GM18499 (cell line): ENCODE measurements at regions not wholly inside any gene's neighbourhood (a gene's known extent, or its start where the extent isn't known, plus 50 kb on each side); places are given as distances from the start of the nearest gene placed in this dataset.

Experiments used
- ATAC-seq: cut with Tn5 transposase; IDR thresholded peaks from one replicate; pipeline ENCODE4 v1.9.1; 2021; ENCODE audit warnings: moderate number of reproducible peaks; ENCODE audit not compliant: insufficient read depth, unreplicated experiment

GRCh38 chr9:109910671-109911518 lies 130.9 kb downstream of the PALM2AKAP2 start:
- ATAC-seq, result no peak

- ATAC-seq, result no peak
These were observed 132.1 kb downstream of the PALM2AKAP2 start for GRCh38 chr9:109912082-109912582.

GRCh38 chr9:109912726-109913460 lies 132.9 kb downstream of the PALM2AKAP2 start:
- ATAC-seq, result no peak

- no peak for ATAC-seq
These were observed 133.4 kb downstream of the PALM2AKAP2 start for GRCh38 chr9:109913461-109913810.

- no peak for ATAC-seq
These were observed 134.5 kb downstream of the PALM2AKAP2 start for GRCh38 chr9:109914280-109915027.

- no peak for ATAC-seq
These were observed 136.3 kb downstream of the PALM2AKAP2 start for GRCh38 chr9:109916316-109916715.

- ATAC-seq, result peak; percentile 64
These were observed 138.6 kb downstream of the PALM2AKAP2 start for GRCh38 chr9:109918339-109919163.

- no peak for ATAC-seq
These were observed 139.9 kb downstream of the PALM2AKAP2 start for GRCh38 chr9:109919736-109920408.

- no peak for ATAC-seq
These were observed 142.8 kb downstream of the PALM2AKAP2 start for GRCh38 chr9:109922617-109923470.

- no peak for ATAC-seq
These were observed 143.4 kb downstream of the PALM2AKAP2 start for GRCh38 chr9:109923471-109923760.

GRCh38 chr9:109923806-109924205 lies 143.8 kb downstream of the PALM2AKAP2 start:
- no peak for ATAC-seq

GRCh38 chr9:109925799-109926198 lies 145.8 kb downstream of the PALM2AKAP2 start:
- no peak for ATAC-seq

GRCh38 chr9:109926421-109926869 lies 146.4 kb downstream of the PALM2AKAP2 start:
- no peak for ATAC-seq

- ATAC-seq, result no peak
These were observed 151.6 kb downstream of the PALM2AKAP2 start for GRCh38 chr9:109931623-109932022.

GRCh38 chr9:109934136-109934856 lies 154.3 kb downstream of the PALM2AKAP2 start:
- ATAC-seq, result no peak

- no peak for ATAC-seq
These were observed 154.8 kb downstream of the PALM2AKAP2 start for GRCh38 chr9:109934857-109935215.

GRCh38 chr9:109935406-109936087 lies 155.5 kb downstream of the PALM2AKAP2 start:
- no peak for ATAC-seq
